ENCODE measurements at regions not wholly inside any gene's neighbourhood (a gene's known extent, or its start where the extent isn't known, plus 50 kb on each side); places are given as distances from the start of the nearest gene placed in this dataset.

DNA sequence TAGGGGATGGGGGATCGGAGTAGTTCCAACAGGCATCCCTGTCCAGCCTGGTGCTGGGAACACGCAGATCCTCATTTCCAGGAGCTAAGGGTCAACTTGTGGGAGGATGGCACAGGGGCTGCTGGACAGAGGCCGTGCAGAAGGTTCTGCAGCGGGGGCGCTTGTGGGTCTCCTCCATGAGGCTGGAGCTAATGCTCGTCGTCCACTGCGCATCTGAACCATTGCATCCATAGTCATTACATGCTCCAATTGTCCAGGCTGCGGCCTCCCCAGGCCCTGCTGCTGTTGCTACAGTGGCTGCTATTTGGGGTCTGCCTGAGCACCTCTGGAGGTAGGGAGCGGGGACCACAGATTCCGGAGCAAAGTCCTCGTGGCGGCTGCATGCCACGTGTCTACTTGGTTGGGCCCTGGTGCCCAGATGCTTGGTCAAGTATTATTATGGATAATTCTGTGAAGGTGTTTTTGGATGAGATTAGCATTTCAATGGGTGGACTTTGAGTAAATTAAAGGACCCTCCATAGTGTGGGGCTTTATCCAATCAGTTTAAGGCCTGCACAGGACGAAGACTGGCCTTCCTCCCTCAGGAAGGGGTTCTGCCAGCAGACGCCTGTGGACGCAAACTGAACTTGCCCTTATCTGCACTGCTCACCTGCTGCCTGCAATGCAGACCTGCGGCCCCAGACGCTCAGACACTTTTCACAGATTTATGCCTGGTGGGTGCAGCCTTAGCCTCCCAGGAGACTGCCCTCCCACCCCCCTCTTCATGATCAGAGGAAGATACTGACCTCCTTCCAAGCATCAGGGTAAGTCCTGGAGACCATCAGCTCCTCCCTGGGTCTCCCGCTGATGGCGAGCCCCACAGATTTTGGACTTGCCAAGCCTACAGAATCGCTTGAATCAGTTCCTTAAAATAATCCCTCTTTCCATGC lies 127.5 kb upstream of the IRX4 start:
- no peaks in the 10 kb centered on the region for H3K27me3 Mint-ChIP-seq (ENCODE audit: insufficient read depth, unreplicated experiment)
- intact Hi-C loops (cut with micrococcal nuclease) = no loop called here
- ChIA-PET POLR2A (no interaction called here), CTCF (no interaction called here)
- no peak for DNase-seq (ENCODE audit: unreplicated experiment)
- TF ChIP-seq, protein P1, sequence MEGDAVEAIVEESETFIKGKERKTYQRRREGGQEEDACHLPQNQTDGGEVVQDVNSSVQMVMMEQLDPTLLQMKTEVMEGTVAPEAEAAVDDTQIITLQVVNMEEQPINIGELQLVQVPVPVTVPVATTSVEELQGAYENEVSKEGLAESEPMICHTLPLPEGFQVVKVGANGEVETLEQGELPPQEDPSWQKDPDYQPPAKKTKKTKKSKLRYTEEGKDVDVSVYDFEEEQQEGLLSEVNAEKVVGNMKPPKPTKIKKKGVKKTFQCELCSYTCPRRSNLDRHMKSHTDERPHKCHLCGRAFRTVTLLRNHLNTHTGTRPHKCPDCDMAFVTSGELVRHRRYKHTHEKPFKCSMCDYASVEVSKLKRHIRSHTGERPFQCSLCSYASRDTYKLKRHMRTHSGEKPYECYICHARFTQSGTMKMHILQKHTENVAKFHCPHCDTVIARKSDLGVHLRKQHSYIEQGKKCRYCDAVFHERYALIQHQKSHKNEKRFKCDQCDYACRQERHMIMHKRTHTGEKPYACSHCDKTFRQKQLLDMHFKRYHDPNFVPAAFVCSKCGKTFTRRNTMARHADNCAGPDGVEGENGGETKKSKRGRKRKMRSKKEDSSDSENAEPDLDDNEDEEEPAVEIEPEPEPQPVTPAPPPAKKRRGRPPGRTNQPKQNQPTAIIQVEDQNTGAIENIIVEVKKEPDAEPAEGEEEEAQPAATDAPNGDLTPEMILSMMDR (IDR thresholded peaks at IDR 0.05; ENCODE audit: unreplicated experiment) = no peak
- H3K4me1 Mint-ChIP-seq (ENCODE audit: insufficient read depth, unreplicated experiment) = no peaks in the 10 kb centered on the region
- no peak overlapping the region for H3K4me3 Mint-ChIP-seq (ENCODE audit: unreplicated experiment)
- no peaks in the 10 kb centered on the region for H3K36me3 Mint-ChIP-seq (ENCODE audit: insufficient read depth, unreplicated experiment)
- no TSS peak for BruUV-seq (replicated peaks)
- H3K27ac Mint-ChIP-seq (ENCODE audit: low read depth, unreplicated experiment) = no peak overlapping the region
- no peaks in the 10 kb centered on the region for H3K9me3 Mint-ChIP-seq (ENCODE audit: unreplicated experiment)

DNA sequence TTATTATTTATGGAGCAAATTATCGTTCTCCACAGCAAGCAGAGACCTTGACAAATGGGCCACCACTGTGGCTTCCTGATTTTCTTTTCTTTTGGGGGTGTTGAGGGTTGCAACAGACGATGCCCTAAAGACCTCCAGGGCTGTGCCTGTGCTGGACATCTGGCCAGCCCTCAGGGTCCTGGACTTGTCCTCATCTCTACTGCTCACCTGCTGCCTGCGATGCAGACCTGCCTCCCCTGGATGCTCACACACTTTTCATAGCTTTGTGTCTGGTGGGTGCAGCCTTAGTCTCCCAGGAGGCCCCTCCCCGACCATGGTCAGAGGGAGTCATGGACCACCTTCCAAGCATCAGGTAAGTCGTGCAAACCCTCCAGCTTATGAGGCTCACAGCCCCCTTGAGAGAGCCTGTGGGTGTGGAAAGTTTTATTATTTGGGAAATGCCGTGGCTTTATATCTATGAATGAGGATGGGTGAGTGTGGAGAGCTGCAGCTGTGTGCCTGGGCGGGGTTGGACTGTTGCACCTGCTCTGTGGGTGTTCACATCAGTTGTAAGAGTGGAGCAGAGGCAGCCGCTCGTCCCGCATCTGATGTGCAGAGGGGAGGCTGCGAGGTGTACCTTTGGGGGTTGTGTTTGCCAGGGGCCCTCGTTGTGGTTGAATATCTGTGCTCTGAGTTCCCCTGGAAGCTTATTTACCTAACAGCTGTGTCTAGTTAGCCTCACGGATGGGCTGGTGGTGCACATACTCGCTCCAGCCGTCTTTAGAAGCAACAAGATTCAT lies 126.3 kb upstream of the IRX4 start:
- TF ChIP-seq, protein P1 (IDR thresholded peaks at IDR 0.05; ENCODE audit: unreplicated experiment) = no peak
- POLR2A ChIA-PET = interaction anchor here (0.7 kb wide), 1 partner anchor 35 kb away, joined by 3 read pairs; no protein-coding TSS in a partner anchor
- Mint-ChIP-seq H3K36me3 (ENCODE audit: insufficient read depth, unreplicated experiment) (no peaks in the 10 kb centered on the region), H3K4me1 (ENCODE audit: insufficient read depth, unreplicated experiment) (no peaks in the 10 kb centered on the region), H3K9me3 (ENCODE audit: unreplicated experiment) (no peaks in the 10 kb centered on the region), H3K4me3 (ENCODE audit: unreplicated experiment) (no peak overlapping the region), H3K27ac (ENCODE audit: low read depth, unreplicated experiment) (no peak overlapping the region), H3K27me3 (ENCODE audit: insufficient read depth, unreplicated experiment) (no peaks in the 10 kb centered on the region)
- BruUV-seq (replicated peaks) = no TSS peak
- DNase-seq (ENCODE audit: unreplicated experiment) = no peak
- intact Hi-C loops (cut with micrococcal nuclease) = no loop called here
- CTCF ChIA-PET = interaction anchor here (0.7 kb wide), 1 partner anchor 249 kb away, joined by 3 read pairs; no protein-coding TSS in a partner anchor

DNA sequence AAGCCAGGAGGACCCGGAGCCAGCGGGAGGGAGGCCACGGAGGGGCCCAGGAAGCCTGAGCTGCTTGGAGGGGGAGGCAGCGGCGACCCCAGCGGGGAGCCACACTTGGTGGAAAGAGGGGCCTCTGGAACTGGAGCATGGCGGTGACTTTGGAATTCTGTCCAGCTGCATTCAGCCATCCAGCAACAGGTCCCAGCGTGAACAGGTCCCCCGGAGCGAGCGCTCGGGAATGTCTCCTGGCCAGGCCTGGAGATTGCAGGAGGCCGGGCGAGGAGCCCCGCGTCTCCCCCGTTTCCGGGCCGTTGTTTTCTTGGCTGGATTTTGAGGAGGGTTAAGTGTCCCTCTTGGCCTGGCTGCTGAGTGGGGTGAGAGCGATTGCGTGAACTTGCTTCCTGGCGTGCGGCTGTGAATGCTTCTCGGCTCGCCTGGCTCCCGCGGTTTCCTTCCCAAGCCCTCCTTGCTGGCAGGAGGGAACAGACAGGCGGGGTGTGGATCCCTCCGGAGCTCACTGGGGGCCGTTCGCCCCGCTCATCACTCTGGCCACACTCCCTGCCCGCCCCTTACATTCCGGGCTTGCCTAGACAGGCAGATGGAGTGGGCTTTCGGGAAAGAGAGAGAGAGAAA lies 125.3 kb upstream of the IRX4 start:
- no peak for DNase-seq (ENCODE audit: unreplicated experiment)
- Mint-ChIP-seq H3K27ac (ENCODE audit: low read depth, unreplicated experiment) (no peak overlapping the region), H3K36me3 (ENCODE audit: insufficient read depth, unreplicated experiment) (no peaks in the 10 kb centered on the region), H3K4me1 (ENCODE audit: insufficient read depth, unreplicated experiment) (no peaks in the 10 kb centered on the region), H3K4me3 (ENCODE audit: unreplicated experiment) (no peak overlapping the region), H3K27me3 (ENCODE audit: insufficient read depth, unreplicated experiment) (no peaks in the 10 kb centered on the region), H3K9me3 (ENCODE audit: unreplicated experiment) (no peaks in the 10 kb centered on the region)
- no TSS peak for BruUV-seq (replicated peaks)
- TF ChIP-seq, protein P1 (IDR thresholded peaks at IDR 0.05; ENCODE audit: unreplicated experiment) = no peak
- intact Hi-C loops (cut with micrococcal nuclease) = no loop called here
- ChIA-PET POLR2A (no interaction called here), CTCF (interaction anchor here (0.7 kb wide), 1 partner anchor 250 kb away, joined by 3 read pairs; no protein-coding TSS in a partner anchor)

DNA sequence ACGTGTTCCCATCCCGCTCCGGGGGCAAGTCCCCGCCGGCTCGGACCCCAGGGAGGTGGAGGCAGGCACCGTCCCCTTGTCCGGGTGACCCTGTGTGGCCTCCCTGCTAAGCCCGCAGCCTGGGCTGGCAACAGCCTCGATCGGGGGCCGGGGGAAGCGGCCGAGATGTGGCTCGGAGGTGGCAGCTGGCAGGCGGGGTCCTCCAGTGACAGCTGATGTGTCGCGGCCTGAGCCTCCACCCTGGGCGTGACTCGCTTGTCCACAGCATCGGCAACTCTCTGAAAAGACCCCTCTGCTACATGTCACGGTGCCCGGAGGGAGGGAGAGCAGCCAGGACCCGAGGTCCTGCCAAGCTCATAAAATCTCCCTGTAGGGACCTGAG lies 124.8 kb upstream of the IRX4 start:
- no peaks in the 10 kb centered on the region for H3K4me1 Mint-ChIP-seq (ENCODE audit: insufficient read depth, unreplicated experiment)
- no peaks in the 10 kb centered on the region for H3K36me3 Mint-ChIP-seq (ENCODE audit: insufficient read depth, unreplicated experiment)
- POLR2A ChIA-PET = no interaction called here
- BruUV-seq (replicated peaks) = no TSS peak
- no peaks in the 10 kb centered on the region for H3K27me3 Mint-ChIP-seq (ENCODE audit: insufficient read depth, unreplicated experiment)
- intact Hi-C loops (cut with micrococcal nuclease) = no loop called here
- no peaks in the 10 kb centered on the region for H3K9me3 Mint-ChIP-seq (ENCODE audit: unreplicated experiment)
- H3K27ac Mint-ChIP-seq (ENCODE audit: low read depth, unreplicated experiment) = no peak overlapping the region
- TF ChIP-seq, protein P1 (IDR thresholded peaks at IDR 0.05; ENCODE audit: unreplicated experiment) = no peak
- CTCF ChIA-PET = no interaction called here
- H3K4me3 Mint-ChIP-seq (ENCODE audit: unreplicated experiment) = no peak overlapping the region
- no peak for DNase-seq (ENCODE audit: unreplicated experiment)

Measured in MCF 10A (cell line).